Stimulated activated CD4-positive, alpha-beta T cell treated with anti-CD3 and anti-CD28 coated beads, Interleukin-15, amount 100 ng/mL, for 24 hours (primary cell): ENCODE measurements at regions not wholly inside any gene's neighbourhood (a gene's known extent, or its start where the extent isn't known, plus 50 kb on each side); places are given as distances from the start of the nearest gene placed in this dataset.
"Not testable (repeated sequence)": the region's sequence is repeated elsewhere in the genome, so short reads cannot be mapped to it uniquely, and the experiment has no call there.

ENCODE experiments used
- DNase-seq: peaks from one replicate; pipeline ENCODE4 v3.0.0-alpha.2; 2020

- DNase-seq: not testable (repeated sequence)
These were observed 804.3 kb downstream of the TTLL7 start for GRCh38 chr1:83194610-83195009.

GRCh38 chr1:83182033-83182728 is 816.8 kb downstream of the TTLL7 start:
- DNase-seq: not testable (repeated sequence)

GRCh38 chr1:83180621-83181020 is 818.3 kb downstream of the TTLL7 start:
- not testable (repeated sequence) for DNase-seq

- not testable (repeated sequence) for DNase-seq
These were observed 831.3 kb downstream of the TTLL7 start for GRCh38 chr1:83167634-83168033.

GRCh38 chr1:83163879-83164475 is 835.0 kb downstream of the TTLL7 start:
- DNase-seq: not testable (repeated sequence)

- not testable (repeated sequence) for DNase-seq
These were observed 840.0 kb downstream of the TTLL7 start for GRCh38 chr1:83158924-83159323.

- DNase-seq: not testable (repeated sequence)
These were observed 844.6 kb downstream of the TTLL7 start for GRCh38 chr1:83154306-83154705.

GRCh38 chr1:83151167-83151898 is 847.6 kb downstream of the TTLL7 start:
- not testable (repeated sequence) for DNase-seq

GRCh38 chr1:83150479-83150878 is 848.5 kb downstream of the TTLL7 start:
- DNase-seq: not testable (repeated sequence)

GRCh38 chr1:83145820-83146219 is 853.1 kb downstream of the TTLL7 start:
- DNase-seq: not testable (repeated sequence)

- DNase-seq: not testable (repeated sequence)
These were observed 856.1 kb downstream of the TTLL7 start for GRCh38 chr1:83142802-83143201.

GRCh38 chr1:83135524-83136157 is 863.3 kb downstream of the TTLL7 start:
- DNase-seq: not testable (repeated sequence)

GRCh38 chr1:83134322-83135014 is 864.5 kb downstream of the TTLL7 start:
- DNase-seq: not testable (repeated sequence)

GRCh38 chr1:83131692-83131955 is 867.3 kb downstream of the TTLL7 start:
- no peak for DNase-seq

- DNase-seq: no peak
These were observed 867.8 kb downstream of the TTLL7 start for GRCh38 chr1:83130886-83131691.

- no peak for DNase-seq
These were observed 869.8 kb downstream of the TTLL7 start for GRCh38 chr1:83129107-83129506.

- DNase-seq: no peak
These were observed 873.5 kb downstream of the TTLL7 start for GRCh38 chr1:83125456-83125855.

GRCh38 chr1:83123019-83123418 is 875.9 kb downstream of the TTLL7 start:
- no peak for DNase-seq

- no peak for DNase-seq
These were observed 880.5 kb downstream of the TTLL7 start for GRCh38 chr1:83118472-83118871.

- not testable (repeated sequence) for DNase-seq
These were observed 881.9 kb downstream of the TTLL7 start for GRCh38 chr1:83117030-83117429.

- no peak for DNase-seq
These were observed 883.1 kb downstream of the TTLL7 start for GRCh38 chr1:83115785-83116184.
